Effector memory CD4-positive, alpha-beta T cell (primary cell): ENCODE measurements at regions not wholly inside any gene's neighbourhood (a gene's known extent, or its start where the extent isn't known, plus 50 kb on each side); places are given as distances from the start of the nearest gene placed in this dataset.

Source experiments
- DNase-seq, 3 donors: peaks; one replicate each; pipeline ENCODE4 v3.0.0-alpha.2; 2020
- H3K27ac ChIP-seq: 2 replicates; pipeline ENCODE4 v1.7.0; 2013; ENCODE audit warnings: mild to moderate bottlenecking, low read length, moderate library complexity; ENCODE audit not compliant: insufficient read depth, poor library complexity, severe bottlenecking
- H3K27me3 ChIP-seq: replicated peaks from 2 replicates; pipeline ENCODE4 v1.7.0; 2013; ENCODE audit warnings: mild to moderate bottlenecking, low read length; ENCODE audit not compliant: insufficient read depth, control insufficient read depth, poor library complexity, severe bottlenecking
- H3K36me3 ChIP-seq: 2 replicates; pipeline ENCODE4 v1.7.0; 2013; ENCODE audit warnings: mild to moderate bottlenecking, low read length, moderate library complexity; ENCODE audit not compliant: control insufficient read depth, insufficient read depth
- H3K4me1 ChIP-seq: 2 replicates; pipeline ENCODE4 v1.7.0; 2013; ENCODE audit warnings: low read length, mild to moderate bottlenecking; ENCODE audit not compliant: control insufficient read depth, insufficient read depth, poor library complexity, severe bottlenecking
- H3K4me3 ChIP-seq: 2 replicates; pipeline ENCODE4 v1.7.0; 2013; ENCODE audit warnings: low read length, low read depth, mild to moderate bottlenecking; ENCODE audit not compliant: insufficient read depth, poor library complexity, severe bottlenecking
- H3K9me3 ChIP-seq: 2 replicates; pipeline ENCODE4 v1.7.0; 2013; ENCODE audit warnings: mild to moderate bottlenecking, low read length, moderate library complexity; ENCODE audit not compliant: control insufficient read depth

- DNase-seq: no peak
- Histone ChIP-seq H3K4me1 (peaks cover 2% of the 10 kb centered on the region), H3K27me3 (peaks cover 10% of the 10 kb centered on the region), H3K4me3 (no peak overlapping the region), H3K36me3 (no peaks in the 10 kb centered on the region), H3K27ac (no peak overlapping the region), H3K9me3 (no peaks in the 10 kb centered on the region)
Observed at GRCh38 chr10:44860811-44861736, 50.1 kb upstream of the TMEM72 start.
